Dendritic cell treated with granulocyte-macrophage colony-stimulating factor and Interleukin-4, amounts not matched to agents 40 ng/mL and 50 ng/mL, for 4 days (primary cell): ENCODE measurements at regions not wholly inside any gene's neighbourhood (a gene's known extent, or its start where the extent isn't known, plus 50 kb on each side); places are given as distances from the start of the nearest gene placed in this dataset.

Experiments used
- H3K27ac Mint-ChIP-seq: one replicate; pipeline ENCODE4 v1.8.0; 2022; ENCODE audit warnings: mild to moderate bottlenecking, mixed read lengths
- H3K27me3 Mint-ChIP-seq: one replicate; pipeline ENCODE4 v1.8.0; 2022; ENCODE audit warnings: mild to moderate bottlenecking, mixed read lengths
- H3K36me3 Mint-ChIP-seq: one replicate; pipeline ENCODE4 v1.8.0; 2022; ENCODE audit warnings: low read depth, mixed read lengths
- H3K4me1 Mint-ChIP-seq: one replicate; pipeline ENCODE4 v1.8.0; 2022; ENCODE audit warnings: low read depth, mixed read lengths
- H3K4me3 Mint-ChIP-seq: one replicate; pipeline ENCODE4 v1.8.0; 2022; ENCODE audit warnings: mild to moderate bottlenecking, moderate library complexity, mixed read lengths
- H3K9me3 Mint-ChIP-seq: one replicate; pipeline ENCODE4 v1.8.0; 2022; ENCODE audit warnings: mixed read lengths
- intact Hi-C: fragments of 100-400 bp; cut with micrococcal nuclease; formaldehyde crosslinking; loops from one replicate; pipeline ENCODE4 v1.15.0; 2022

GRCh38 chr4:111713276-111713675, 432.0 kb upstream of the FAM241A start:
- no peaks in the 10 kb centered on the region for H3K27me3 Mint-ChIP-seq
- no peaks in the 10 kb centered on the region for H3K36me3 Mint-ChIP-seq
- no peak overlapping the region for H3K4me3 Mint-ChIP-seq
- H3K9me3 Mint-ChIP-seq = no peaks in the 10 kb centered on the region
- no peaks in the 10 kb centered on the region for H3K4me1 Mint-ChIP-seq
- no peak overlapping the region for H3K27ac Mint-ChIP-seq
- intact Hi-C loops = no loop called here

GRCh38 chr4:111717921-111718320, 427.3 kb upstream of the FAM241A start:
- Mint-ChIP-seq H3K36me3 (no peaks in the 10 kb centered on the region), H3K4me3 (no peak overlapping the region), H3K4me1 (no peaks in the 10 kb centered on the region), H3K9me3 (no peaks in the 10 kb centered on the region), H3K27me3 (no peaks in the 10 kb centered on the region), H3K27ac (no peak overlapping the region)
- intact Hi-C loops = no loop called here

- no peaks in the 10 kb centered on the region for H3K27me3 Mint-ChIP-seq
- no peaks in the 10 kb centered on the region for H3K4me1 Mint-ChIP-seq
- intact Hi-C loops = no loop called here
Measured at GRCh38 chr4:111718763-111719559, 426.3 kb upstream of the FAM241A start.

GRCh38 chr4:111720866-111721265, 424.4 kb upstream of the FAM241A start:
- Mint-ChIP-seq H3K36me3 (no peaks in the 10 kb centered on the region), H3K4me3 (no peak overlapping the region), H3K27ac (no peak overlapping the region), H3K27me3 (no peaks in the 10 kb centered on the region), H3K9me3 (no peaks in the 10 kb centered on the region), H3K4me1 (no peaks in the 10 kb centered on the region)
- intact Hi-C loops = no loop called here

More at GRCh38 chr4:111718763-111719559, 426.3 kb upstream of the FAM241A start:
- H3K4me3 Mint-ChIP-seq = no peak overlapping the region
- H3K36me3 Mint-ChIP-seq = no peaks in the 10 kb centered on the region
- no peak overlapping the region for H3K27ac Mint-ChIP-seq
- no peaks in the 10 kb centered on the region for H3K9me3 Mint-ChIP-seq

GRCh38 chr4:111722213-111722720, 423.0 kb upstream of the FAM241A start:
- Mint-ChIP-seq H3K4me1 (no peaks in the 10 kb centered on the region), H3K36me3 (no peaks in the 10 kb centered on the region), H3K9me3 (no peaks in the 10 kb centered on the region), H3K27me3 (no peaks in the 10 kb centered on the region), H3K27ac (no peak overlapping the region), H3K4me3 (no peak overlapping the region)
- intact Hi-C loops = no loop called here

GRCh38 chr4:111736516-111736915, 408.7 kb upstream of the FAM241A start:
- Mint-ChIP-seq H3K9me3 (no peaks in the 10 kb centered on the region), H3K4me3 (no peak overlapping the region), H3K36me3 (no peaks in the 10 kb centered on the region), H3K27ac (no peak overlapping the region), H3K4me1 (no peaks in the 10 kb centered on the region), H3K27me3 (no peaks in the 10 kb centered on the region)
- intact Hi-C loops = no loop called here

GRCh38 chr4:111744847-111745246, 400.4 kb upstream of the FAM241A start:
- Mint-ChIP-seq H3K36me3 (no peaks in the 10 kb centered on the region), H3K9me3 (no peaks in the 10 kb centered on the region)
- intact Hi-C loops = no loop called here

GRCh38 chr4:111748157-111748556, 397.1 kb upstream of the FAM241A start:
- Mint-ChIP-seq H3K27ac (no peak overlapping the region), H3K36me3 (no peaks in the 10 kb centered on the region), H3K27me3 (no peaks in the 10 kb centered on the region), H3K4me3 (no peak overlapping the region), H3K4me1 (no peaks in the 10 kb centered on the region), H3K9me3 (no peaks in the 10 kb centered on the region)
- intact Hi-C loops = no loop called here

More at GRCh38 chr4:111744847-111745246, 400.4 kb upstream of the FAM241A start:
- H3K27ac Mint-ChIP-seq = no peak overlapping the region
- H3K4me3 Mint-ChIP-seq = no peak overlapping the region
- no peaks in the 10 kb centered on the region for H3K27me3 Mint-ChIP-seq
- H3K4me1 Mint-ChIP-seq = no peaks in the 10 kb centered on the region

GRCh38 chr4:111754003-111754402, 391.3 kb upstream of the FAM241A start:
- no peaks in the 10 kb centered on the region for H3K4me1 Mint-ChIP-seq
- no peaks in the 10 kb centered on the region for H3K36me3 Mint-ChIP-seq
- intact Hi-C loops = no loop called here
- H3K9me3 Mint-ChIP-seq = no peaks in the 10 kb centered on the region
- no peak overlapping the region for H3K4me3 Mint-ChIP-seq
- no peaks in the 10 kb centered on the region for H3K27me3 Mint-ChIP-seq
- H3K27ac Mint-ChIP-seq = no peak overlapping the region

- H3K9me3 Mint-ChIP-seq = no peaks in the 10 kb centered on the region
- no peaks in the 10 kb centered on the region for H3K4me1 Mint-ChIP-seq
- H3K4me3 Mint-ChIP-seq = no peak overlapping the region
- H3K36me3 Mint-ChIP-seq = no peaks in the 10 kb centered on the region
- no peak overlapping the region for H3K27ac Mint-ChIP-seq
- H3K27me3 Mint-ChIP-seq = no peaks in the 10 kb centered on the region
- intact Hi-C loops = no loop called here
Measured at GRCh38 chr4:111755571-111755970, 389.7 kb upstream of the FAM241A start.

- Mint-ChIP-seq H3K27me3 (no peaks in the 10 kb centered on the region), H3K4me1 (no peaks in the 10 kb centered on the region), H3K27ac (no peak overlapping the region), H3K9me3 (no peaks in the 10 kb centered on the region), H3K4me3 (no peak overlapping the region), H3K36me3 (no peaks in the 10 kb centered on the region)
- intact Hi-C loops = no loop called here
Measured at GRCh38 chr4:111761531-111761930, 383.7 kb upstream of the FAM241A start.

GRCh38 chr4:111770514-111770913, 374.7 kb upstream of the FAM241A start:
- intact Hi-C loops = no loop called here

GRCh38 chr4:111773858-111774257, 371.4 kb upstream of the FAM241A start:
- no peaks in the 10 kb centered on the region for H3K9me3 Mint-ChIP-seq
- intact Hi-C loops = no loop called here
- H3K27ac Mint-ChIP-seq = no peak overlapping the region
- H3K4me3 Mint-ChIP-seq = no peak overlapping the region
- no peaks in the 10 kb centered on the region for H3K27me3 Mint-ChIP-seq
- no peaks in the 10 kb centered on the region for H3K36me3 Mint-ChIP-seq
- H3K4me1 Mint-ChIP-seq = no peaks in the 10 kb centered on the region

More at GRCh38 chr4:111770514-111770913, 374.7 kb upstream of the FAM241A start:
- no peak overlapping the region for H3K4me3 Mint-ChIP-seq
- no peaks in the 10 kb centered on the region for H3K27me3 Mint-ChIP-seq
- no peaks in the 10 kb centered on the region for H3K9me3 Mint-ChIP-seq
- H3K27ac Mint-ChIP-seq = no peak overlapping the region
- H3K4me1 Mint-ChIP-seq = no peaks in the 10 kb centered on the region
- H3K36me3 Mint-ChIP-seq = no peaks in the 10 kb centered on the region

- Mint-ChIP-seq H3K9me3 (no peaks in the 10 kb centered on the region), H3K4me1 (no peaks in the 10 kb centered on the region), H3K27me3 (no peaks in the 10 kb centered on the region), H3K36me3 (no peaks in the 10 kb centered on the region), H3K27ac (no peak overlapping the region), H3K4me3 (no peak overlapping the region)
- intact Hi-C loops = no loop called here
Measured at GRCh38 chr4:111775556-111776297, 369.5 kb upstream of the FAM241A start.
